Adipocyte (in vitro differentiated cells): ENCODE measurements at regions not wholly inside any gene's neighbourhood (a gene's known extent, or its start where the extent isn't known, plus 50 kb on each side); places are given as distances from the start of the nearest gene placed in this dataset.
"Not testable (repeated sequence)": the region's sequence is repeated elsewhere in the genome, so short reads cannot be mapped to it uniquely, and the experiment has no call there.

ENCODE experiments used
- DNase-seq: peaks from one replicate; pipeline ENCODE4 v3.0.0-alpha.2; 2015; ENCODE audit warnings: low read depth
- H3K27me3 ChIP-seq: replicated peaks from 2 replicates; pipeline ENCODE4 v1.7.0; 2013; ENCODE audit warnings: mild to moderate bottlenecking, low read length, moderate library complexity; ENCODE audit not compliant: control insufficient read depth, insufficient read depth
- H3K36me3 ChIP-seq: 2 replicates; pipeline ENCODE4 v1.7.0; 2013; ENCODE audit warnings: low read length, mild to moderate bottlenecking, moderate library complexity; ENCODE audit not compliant: control insufficient read depth, insufficient read depth, severe bottlenecking
- H3K4me1 ChIP-seq: 2 replicates; pipeline ENCODE4 v1.7.0; 2013; ENCODE audit warnings: mild to moderate bottlenecking, low read length, moderate library complexity; ENCODE audit not compliant: control insufficient read depth, insufficient read depth
- H3K4me3 ChIP-seq: 2 replicates; pipeline ENCODE4 v1.7.0; 2013; ENCODE audit warnings: mild to moderate bottlenecking, low read length, moderate library complexity
- H3K9ac ChIP-seq: 2 replicates; pipeline ENCODE4 v1.7.0; 2013; ENCODE audit warnings: mild to moderate bottlenecking, low read length, moderate library complexity
- H3K9me3 ChIP-seq: 2 replicates; pipeline ENCODE4 v1.7.0; 2013; ENCODE audit warnings: mild to moderate bottlenecking, low read length, moderate library complexity; ENCODE audit not compliant: control insufficient read depth

- not testable (repeated sequence) for H3K36me3 ChIP-seq, H3K9ac ChIP-seq, DNase-seq, H3K4me3 ChIP-seq, H3K9me3 ChIP-seq, H3K27me3 ChIP-seq
- peaks cover 12% of the 10 kb centered on the region for H3K4me1 ChIP-seq
Measured at GRCh38 chr6:137814030-137814429, 53.0 kb upstream of the TNFAIP3 start.

- H3K36me3 ChIP-seq = no peaks in the 10 kb centered on the region
- H3K9me3 ChIP-seq = no peaks in the 10 kb centered on the region
- no peak overlapping the region for H3K4me3 ChIP-seq
- DNase-seq = no peak
- peaks cover 25% of the 10 kb centered on the region for H3K4me1 ChIP-seq
- no peak overlapping the region for H3K9ac ChIP-seq
- no peaks in the 10 kb centered on the region for H3K27me3 ChIP-seq
Measured at GRCh38 chr6:137815692-137816091, 51.4 kb upstream of the TNFAIP3 start.

GRCh38 chr6:137816133-137816579 lies 50.9 kb upstream of the TNFAIP3 start:
- H3K9ac ChIP-seq = no peak overlapping the region
- no peak for DNase-seq
- H3K9me3 ChIP-seq = no peaks in the 10 kb centered on the region

GRCh38 chr6:137816688-137817618 lies 50.1 kb upstream of the TNFAIP3 start:
- no peak for DNase-seq
- no peak overlapping the region for H3K4me3 ChIP-seq

More at GRCh38 chr6:137816133-137816579, 50.9 kb upstream of the TNFAIP3 start:
- H3K4me1 ChIP-seq = peaks cover 26% of the 10 kb centered on the region
- no peaks in the 10 kb centered on the region for H3K36me3 ChIP-seq
- no peak overlapping the region for H3K4me3 ChIP-seq
- H3K27me3 ChIP-seq = no peaks in the 10 kb centered on the region

More at GRCh38 chr6:137816688-137817618, 50.1 kb upstream of the TNFAIP3 start:
- H3K9ac ChIP-seq = no peak overlapping the region
- H3K4me1 ChIP-seq = peaks cover 30% of the 10 kb centered on the region
- H3K9me3 ChIP-seq = no peaks in the 10 kb centered on the region
- no peaks in the 10 kb centered on the region for H3K27me3 ChIP-seq
- H3K36me3 ChIP-seq = no peaks in the 10 kb centered on the region
